RCC 7860 (cell line): ENCODE measurements at regions not wholly inside any gene's neighbourhood (a gene's known extent, or its start where the extent isn't known, plus 50 kb on each side); places are given as distances from the start of the nearest gene placed in this dataset.

ENCODE experiments used
- DNase-seq: peaks from one replicate; pipeline ENCODE4 v3.0.0-alpha.2; 2015; ENCODE audit warnings: low spot score
- FAIRE-seq: peaks from 2 replicates; lab custom pipeline; 2012; peaks lifted over from hg19 to GRCh38; lab: Jason Lieb, UNC

- FAIRE-seq, result no peak
- DNase-seq, result no peak
Measured at GRCh38 chr17:65407017-65407416, 154.4 kb downstream of the AXIN2 start.

DNA sequence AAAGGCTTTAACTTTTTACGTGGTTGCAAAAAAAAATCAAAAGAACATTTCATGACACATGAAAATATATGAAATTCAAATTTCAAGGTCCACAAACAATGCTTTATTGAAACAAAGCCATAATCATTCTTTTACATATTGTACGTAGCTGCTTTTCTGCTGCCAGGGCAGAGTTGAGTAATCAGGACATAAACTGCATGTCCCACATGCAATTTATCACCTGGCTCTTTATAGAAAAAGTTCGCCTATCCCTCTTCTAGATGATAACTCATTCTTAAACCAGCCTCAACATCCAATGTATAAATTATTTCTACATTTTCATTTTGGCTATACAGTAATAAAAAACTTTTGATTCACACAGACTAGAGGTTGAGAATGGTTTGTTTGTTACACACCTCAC is 154.9 kb downstream of the AXIN2 start:
- DNase-seq, result no peak
- FAIRE-seq, result no peak

DNA sequence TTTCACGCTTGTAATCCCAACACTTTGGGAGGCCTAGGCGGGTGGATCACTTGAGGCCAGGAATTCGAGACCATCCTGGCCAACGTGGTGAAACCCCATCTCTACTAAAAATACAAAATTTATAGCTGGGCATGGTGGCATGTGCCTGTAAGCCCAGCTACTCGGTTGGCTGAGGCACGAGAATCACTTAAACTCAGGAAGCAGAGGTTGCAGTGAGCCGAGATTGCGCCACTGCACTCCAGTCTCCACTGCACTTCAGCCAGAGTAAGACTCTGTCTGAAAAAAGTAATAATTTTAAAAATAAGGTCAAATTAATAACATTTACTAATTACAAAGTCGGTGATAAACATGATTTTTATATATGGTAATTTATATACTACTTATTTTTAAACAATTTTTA is 155.9 kb downstream of the AXIN2 start:
- no peak for FAIRE-seq
- DNase-seq, result no peak

GRCh38 chr17:65404761-65405160 is 156.7 kb downstream of the AXIN2 start:
- no peak for DNase-seq
- no peak for FAIRE-seq

GRCh38 chr17:65403626-65404025 is 157.8 kb downstream of the AXIN2 start:
- FAIRE-seq, result no peak

GRCh38 chr17:65402513-65403496 is 158.6 kb downstream of the AXIN2 start:
- FAIRE-seq (no peak), DNase-seq (no peak)

More at GRCh38 chr17:65403626-65404025, 157.8 kb downstream of the AXIN2 start:
- DNase-seq, result no peak

DNA sequence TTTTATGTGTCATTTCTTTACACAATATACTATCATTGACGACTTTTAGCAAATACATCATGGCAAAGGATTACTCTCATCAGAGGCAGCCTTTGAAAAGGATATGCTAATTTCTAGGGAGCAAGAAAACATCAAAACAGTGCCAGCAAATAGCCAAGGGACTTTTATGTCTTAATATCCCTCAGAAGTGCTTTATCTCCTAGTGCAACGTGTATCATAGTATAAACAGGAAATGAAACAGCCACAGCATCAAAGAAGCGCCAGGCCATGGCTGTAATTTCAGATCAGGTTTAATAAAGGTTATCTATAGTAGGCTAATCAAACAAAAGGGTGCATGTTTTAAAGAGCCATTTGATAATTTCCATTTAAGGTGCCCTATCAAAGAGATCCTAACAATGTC is 159.9 kb downstream of the AXIN2 start:
- DNase-seq, result no peak
- no peak for FAIRE-seq

GRCh38 chr17:65400701-65401100 is 160.7 kb downstream of the AXIN2 start:
- no peak for FAIRE-seq

DNA sequence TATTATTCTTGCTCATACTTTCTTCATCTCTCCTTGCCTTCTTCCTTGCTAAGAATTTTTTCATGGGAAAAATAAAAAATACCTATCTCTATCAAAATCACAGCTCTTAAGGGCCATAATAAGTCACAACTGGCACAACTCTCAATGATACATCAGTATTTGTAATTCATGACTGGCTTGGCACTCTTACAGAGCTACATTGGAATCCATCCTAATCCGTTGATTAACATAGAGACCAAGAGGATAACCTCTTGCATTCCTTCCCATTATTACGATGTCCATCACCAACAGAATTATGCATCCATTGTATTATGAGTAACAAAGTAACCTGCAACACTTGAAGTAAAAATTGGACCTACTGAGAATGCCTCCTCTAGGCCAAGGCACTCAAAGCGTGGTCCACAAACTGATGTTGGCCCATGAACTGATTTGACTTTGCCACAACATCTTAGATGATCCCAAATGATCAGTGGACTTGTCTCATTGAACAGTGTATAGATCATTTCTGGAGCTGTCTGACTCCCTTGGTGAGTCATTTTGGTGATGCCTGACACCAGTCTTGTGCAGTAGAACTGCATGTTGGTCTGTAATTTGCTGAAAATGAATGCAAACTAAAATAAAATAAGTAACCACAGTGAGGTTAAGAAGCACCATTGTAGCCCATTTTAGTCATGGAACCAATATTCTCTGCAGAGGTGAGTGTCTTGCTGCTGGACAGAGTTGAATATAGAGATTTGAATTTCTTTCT is 163.2 kb downstream of the AXIN2 start:
- no peak for FAIRE-seq
- DNase-seq, result no peak

More at GRCh38 chr17:65400701-65401100, 160.7 kb downstream of the AXIN2 start:
- no peak for DNase-seq

DNA sequence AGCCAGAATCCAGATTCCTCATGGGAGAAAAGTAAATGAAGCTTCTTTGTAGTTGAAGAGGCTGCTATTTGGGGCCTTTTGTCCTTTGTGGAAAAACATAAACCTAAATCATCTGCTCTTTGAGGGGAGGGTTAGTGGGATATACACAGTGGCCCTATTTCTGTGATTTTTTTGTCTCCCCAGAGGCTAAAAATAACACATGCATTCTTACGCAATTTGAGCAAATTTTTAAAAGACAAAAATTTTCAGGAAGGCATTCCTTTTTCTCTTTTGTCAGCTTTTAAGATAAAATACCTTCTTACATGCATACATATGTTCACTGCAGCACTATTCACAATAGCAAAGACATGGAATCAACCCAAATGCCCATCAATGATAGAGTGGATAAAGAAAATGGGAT is 165.5 kb downstream of the AXIN2 start:
- FAIRE-seq (no peak), DNase-seq (no peak)

- DNase-seq, result no peak
- FAIRE-seq, result no peak
Measured at GRCh38 chr17:65394811-65395472, 166.5 kb downstream of the AXIN2 start.

- no peak for FAIRE-seq
- no peak for DNase-seq
Measured at GRCh38 chr17:65393514-65393913, 167.9 kb downstream of the AXIN2 start.

DNA sequence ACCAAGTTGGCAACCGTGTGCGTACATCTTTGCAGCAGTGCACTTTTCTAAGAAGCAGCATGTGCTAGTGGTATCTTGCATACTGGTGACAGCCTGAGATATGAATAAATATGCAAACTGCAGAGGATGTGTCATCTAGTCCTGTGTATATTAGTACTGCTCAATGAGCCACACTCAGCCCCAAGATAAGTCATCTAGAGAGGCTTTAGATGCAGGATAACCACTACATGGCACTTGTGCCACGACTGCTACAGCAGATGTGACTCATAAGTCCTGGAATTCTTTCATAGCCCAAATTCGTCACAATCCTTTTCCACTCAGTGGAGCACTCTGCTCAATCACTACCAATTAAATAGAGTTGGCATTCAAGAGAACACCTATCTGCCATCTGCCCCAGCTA is 171.5 kb downstream of the AXIN2 start:
- no peak for FAIRE-seq
- peak; percentile 59 for DNase-seq

- FAIRE-seq (no peak), DNase-seq (no peak)
Measured at GRCh38 chr17:65389426-65389825, 172.0 kb downstream of the AXIN2 start.

DNA sequence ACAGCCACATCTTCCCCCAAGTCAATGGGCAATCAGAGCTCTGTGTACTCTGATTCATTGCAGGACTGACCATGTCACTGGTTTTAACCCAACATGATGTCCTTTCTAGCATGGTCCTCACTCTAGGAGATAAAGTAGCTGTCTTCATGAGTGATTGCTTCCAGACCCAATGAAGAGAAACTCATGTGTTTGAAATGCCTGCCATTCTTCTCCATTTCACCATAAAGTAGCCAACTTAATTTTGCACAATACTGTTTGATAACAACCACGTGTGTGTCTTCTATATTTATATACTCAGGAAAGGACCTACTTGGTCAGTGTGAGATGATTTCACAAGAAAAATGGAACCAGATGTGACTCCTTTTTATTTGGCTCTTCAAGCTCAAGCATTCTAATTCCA is 172.5 kb downstream of the AXIN2 start:
- DNase-seq (no peak), FAIRE-seq (no peak)

DNA sequence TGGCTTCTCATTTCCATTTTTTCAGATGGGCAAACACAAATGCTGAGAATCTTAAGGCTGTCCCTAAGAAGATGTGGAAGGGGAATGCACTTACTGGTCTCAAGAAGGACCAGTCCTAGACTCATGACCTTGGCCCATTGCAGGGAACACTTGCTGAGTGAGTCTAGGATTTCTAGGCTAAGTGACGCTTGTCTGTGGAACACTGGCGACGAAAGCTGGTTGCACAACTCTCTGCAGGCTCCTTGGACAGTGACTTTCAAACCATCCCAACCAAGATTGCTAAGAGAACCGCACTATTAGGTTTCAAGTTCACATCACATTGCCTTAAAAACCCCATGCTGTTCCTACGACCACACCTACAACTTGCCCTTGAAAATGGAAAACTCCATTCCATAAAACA is 174.1 kb downstream of the AXIN2 start:
- DNase-seq (no peak), FAIRE-seq (no peak)

DNA sequence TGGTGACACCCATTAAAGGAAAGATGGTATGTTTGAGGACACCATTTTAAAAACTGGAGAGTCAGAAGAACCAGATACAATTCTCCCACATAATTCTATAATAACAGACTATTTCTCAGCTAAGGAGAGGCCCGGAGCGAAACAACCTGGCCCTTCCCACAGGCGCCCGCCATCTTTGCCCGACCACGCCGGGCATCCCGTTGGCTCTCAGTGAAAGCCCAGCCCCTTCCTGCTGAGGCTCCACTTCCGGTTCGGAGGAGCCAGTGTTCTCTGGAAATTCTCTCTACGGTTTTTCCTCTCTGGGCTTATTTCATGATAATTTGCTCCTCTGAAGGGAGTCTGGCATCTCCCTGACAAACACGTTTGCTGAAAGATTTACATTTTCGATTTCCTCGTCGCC is 175.7 kb downstream of the AXIN2 start:
- FAIRE-seq (no peak), DNase-seq (no peak)

- no peak for DNase-seq
Measured at GRCh38 chr17:65385071-65385470, 176.4 kb downstream of the AXIN2 start.

DNA sequence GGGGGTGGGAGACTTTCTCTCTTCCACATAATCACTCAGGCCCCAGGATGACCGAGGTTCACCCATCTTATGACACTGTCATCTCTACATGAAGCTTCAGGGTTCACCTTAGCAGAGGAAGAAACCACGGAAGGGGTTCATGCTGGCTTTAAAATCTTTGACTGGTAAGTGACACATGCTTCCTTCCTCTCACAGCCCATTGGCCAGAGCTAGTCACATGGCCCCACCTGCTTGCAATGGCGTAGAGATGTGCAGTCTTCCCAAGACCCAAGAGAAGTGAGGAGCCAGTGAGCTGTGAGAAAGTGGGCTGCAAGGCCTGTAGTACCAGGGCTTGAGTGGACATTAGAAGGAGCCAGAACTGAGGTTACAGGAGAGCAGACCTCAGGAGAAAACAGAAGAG is 180.3 kb downstream of the AXIN2 start:
- no peak for FAIRE-seq
- no peak for DNase-seq

More at GRCh38 chr17:65385071-65385470, 176.4 kb downstream of the AXIN2 start:
- FAIRE-seq, result no peak

DNA sequence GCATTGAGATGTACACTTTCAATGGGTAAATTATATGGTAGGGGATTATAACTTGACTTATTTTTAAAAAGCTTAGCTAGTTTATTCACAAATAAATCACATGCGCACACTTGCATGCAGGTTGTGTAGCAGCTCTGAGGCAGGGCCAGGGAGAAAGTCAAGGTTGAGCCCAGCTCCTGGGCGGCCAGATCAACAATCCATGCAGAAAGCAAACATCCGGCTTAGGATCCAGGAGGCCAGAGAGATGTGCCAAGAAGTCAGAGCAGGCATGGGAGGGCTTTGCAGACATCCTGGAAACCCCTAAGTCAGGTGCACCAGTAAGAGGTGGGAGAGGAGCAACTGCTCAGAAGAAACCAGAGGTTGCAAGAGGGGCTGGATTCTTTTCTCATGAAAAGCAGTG is 186.5 kb downstream of the AXIN2 start:
- DNase-seq, result no peak

GRCh38 chr17:65371702-65372101 is 189.7 kb downstream of the AXIN2 start:
- no peak for FAIRE-seq
- no peak for DNase-seq

More for the DNA sequence above, 186.5 kb downstream of the AXIN2 start:
- no peak for FAIRE-seq
